Stimulated activated CD4-positive, alpha-beta T cell treated with anti-CD3 and anti-CD28 coated beads, Interleukin-4, amount 100 ng/mL, for 1 hour (primary cell): ENCODE measurements at regions not wholly inside any gene's neighbourhood (a gene's known extent, or its start where the extent isn't known, plus 50 kb on each side); places are given as distances from the start of the nearest gene placed in this dataset.

ENCODE experiments used
- DNase-seq: peaks from one replicate; pipeline ENCODE4 v3.0.0-alpha.2; 2020

GRCh38 chr18:59751186-59751585, 54.0 kb upstream of the CCBE1 start:
- DNase-seq, result no peak

DNA sequence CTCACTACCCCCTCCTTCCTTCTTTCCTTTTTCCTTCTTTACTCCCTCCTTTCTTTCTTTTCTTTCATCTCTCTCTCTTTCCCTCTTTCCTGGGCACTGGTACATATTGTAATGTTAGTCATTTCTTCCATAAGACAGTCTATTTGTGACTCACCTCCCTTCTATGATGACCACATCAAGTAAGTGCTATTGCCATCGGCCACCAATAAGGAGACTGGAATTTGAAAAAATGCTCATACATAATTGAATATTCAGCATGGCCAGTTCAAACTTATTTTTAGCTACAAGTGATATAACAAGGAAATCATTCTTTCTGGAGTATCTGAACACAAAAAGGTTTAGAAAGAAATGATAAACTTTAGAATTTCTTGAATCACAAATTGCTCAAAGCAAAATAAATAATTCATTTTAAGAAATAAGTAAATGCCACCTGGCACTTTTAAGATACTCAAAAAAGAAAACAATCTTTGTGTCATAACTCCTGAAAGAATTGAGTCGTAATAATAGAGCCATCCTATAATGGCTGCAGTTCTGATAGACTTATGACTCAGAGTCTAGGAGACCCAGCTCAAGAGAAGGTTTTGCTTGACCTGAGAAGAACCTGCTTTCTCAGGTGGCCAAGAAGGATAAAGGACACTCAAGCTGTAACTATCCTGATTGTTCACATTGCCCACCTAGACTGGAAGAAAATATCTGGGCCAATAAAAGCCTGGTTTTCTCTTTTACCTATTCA, 51.6 kb upstream of the CCBE1 start:
- DNase-seq, result no peak
